ENCODE measurements at regions not wholly inside any gene's neighbourhood (a gene's known extent, or its start where the extent isn't known, plus 50 kb on each side); places are given as distances from the start of the nearest gene placed in this dataset.

DNA sequence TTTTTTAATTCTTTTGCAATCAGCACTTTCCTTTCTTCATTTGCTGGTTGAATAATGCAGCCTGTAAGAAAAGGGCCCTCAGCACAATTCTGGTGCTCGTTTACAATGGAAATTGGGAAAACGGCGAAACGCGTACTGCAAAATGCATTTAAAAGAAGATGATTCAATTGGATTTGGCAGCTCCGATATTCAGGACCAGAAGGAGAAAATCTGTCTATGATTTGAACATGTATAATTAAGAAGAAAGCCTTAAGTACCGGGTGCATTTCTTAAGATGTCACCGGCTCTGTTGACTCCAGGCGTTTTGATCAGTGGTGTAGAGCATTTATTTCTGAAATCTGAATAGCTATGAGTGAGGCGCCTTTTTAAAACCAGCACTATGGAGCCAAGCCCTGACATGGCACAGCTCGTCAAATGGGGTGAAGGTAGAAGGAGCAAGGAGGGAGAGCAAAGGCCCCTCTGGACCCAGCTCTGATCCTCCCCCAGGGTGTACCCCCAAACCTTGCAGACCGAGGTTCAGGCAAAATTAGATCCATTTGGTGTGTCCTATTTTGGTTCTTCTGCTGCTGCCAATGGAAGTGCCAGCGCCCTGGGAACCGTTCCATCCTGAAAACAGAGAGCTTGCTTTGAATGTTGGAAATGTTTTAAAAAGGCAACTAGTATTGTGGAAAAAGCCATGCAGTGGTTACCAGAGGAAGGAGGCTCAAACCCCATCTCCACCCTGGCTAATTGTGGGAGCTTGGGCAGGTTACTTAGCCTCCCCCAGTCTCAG is 161.4 kb upstream of the RPL38 start:
- H3K4me1 ChIP-seq (ENCODE audit: control insufficient read depth, insufficient read depth, low read length): peaks cover 4% of the 10 kb centered on the region
- H3K4me3 ChIP-seq (ENCODE audit: low read length): no peak overlapping the region
- H3K9ac ChIP-seq (ENCODE audit: low read length): no peak overlapping the region
- H3K27me3 ChIP-seq (ENCODE audit: control insufficient read depth, insufficient read depth, low read length): no peaks in the 10 kb centered on the region
- H3K36me3 ChIP-seq (ENCODE audit: control insufficient read depth, insufficient read depth, low read length): no peaks in the 10 kb centered on the region
- no peaks in the 10 kb centered on the region for H3K9me3 ChIP-seq (ENCODE audit: control insufficient read depth, low read length)

DNA sequence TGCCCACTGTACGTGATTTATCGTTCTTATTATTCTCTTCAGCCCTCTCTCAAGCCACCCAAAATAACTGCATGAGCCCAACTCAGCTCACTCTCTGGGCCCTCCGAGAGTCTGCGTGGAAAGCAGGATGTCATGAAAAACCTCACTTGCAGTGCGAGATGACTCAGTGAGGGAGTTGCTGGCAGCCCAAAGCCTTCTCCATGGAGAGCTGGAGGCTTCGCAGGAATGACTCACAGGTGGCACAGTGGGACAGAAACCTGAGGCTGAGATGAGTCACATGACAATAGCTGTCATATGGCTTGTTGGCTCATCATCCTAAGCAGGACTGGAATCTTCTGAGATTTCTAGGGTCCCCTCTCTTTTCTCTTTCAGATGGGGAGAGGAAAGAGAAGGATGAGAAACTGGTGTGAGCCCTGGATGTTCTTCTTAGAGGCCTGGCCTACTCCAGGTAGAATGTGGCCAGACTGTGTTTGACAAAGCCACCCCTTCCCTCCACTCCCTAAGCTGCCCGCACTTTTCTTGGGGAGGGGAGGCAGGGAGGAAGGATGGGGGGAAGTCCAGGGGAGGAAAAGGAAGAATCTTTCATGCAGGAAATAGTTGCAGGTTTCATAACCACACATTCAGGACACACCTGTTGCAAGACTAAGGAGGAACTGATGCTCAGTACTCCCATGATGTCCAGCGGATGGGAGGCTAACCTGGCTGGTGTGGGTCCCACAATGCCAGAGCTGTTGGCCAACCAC is 160.6 kb upstream of the RPL38 start:
- H3K4me3 ChIP-seq (ENCODE audit: low read length): no peak overlapping the region
- H3K27me3 ChIP-seq (ENCODE audit: control insufficient read depth, insufficient read depth, low read length): peaks cover 2% of the 10 kb centered on the region
- H3K9ac ChIP-seq (ENCODE audit: low read length): no peak overlapping the region
- H3K4me1 ChIP-seq (ENCODE audit: control insufficient read depth, insufficient read depth, low read length): peaks cover 4% of the 10 kb centered on the region
- no peaks in the 10 kb centered on the region for H3K36me3 ChIP-seq (ENCODE audit: control insufficient read depth, insufficient read depth, low read length)
- no peaks in the 10 kb centered on the region for H3K9me3 ChIP-seq (ENCODE audit: control insufficient read depth, low read length)

GRCh38 chr17:74043976-74044375 is 159.5 kb upstream of the RPL38 start:
- Histone ChIP-seq H3K9me3 (ENCODE audit: control insufficient read depth, low read length) (no peaks in the 10 kb centered on the region), H3K27me3 (ENCODE audit: control insufficient read depth, insufficient read depth, low read length) (peaks cover 6% of the 10 kb centered on the region), H3K4me3 (ENCODE audit: low read length) (no peak overlapping the region), H3K9ac (ENCODE audit: low read length) (no peak overlapping the region), H3K4me1 (ENCODE audit: control insufficient read depth, insufficient read depth, low read length) (peaks cover 4% of the 10 kb centered on the region), H3K36me3 (ENCODE audit: control insufficient read depth, insufficient read depth, low read length) (no peaks in the 10 kb centered on the region)

DNA sequence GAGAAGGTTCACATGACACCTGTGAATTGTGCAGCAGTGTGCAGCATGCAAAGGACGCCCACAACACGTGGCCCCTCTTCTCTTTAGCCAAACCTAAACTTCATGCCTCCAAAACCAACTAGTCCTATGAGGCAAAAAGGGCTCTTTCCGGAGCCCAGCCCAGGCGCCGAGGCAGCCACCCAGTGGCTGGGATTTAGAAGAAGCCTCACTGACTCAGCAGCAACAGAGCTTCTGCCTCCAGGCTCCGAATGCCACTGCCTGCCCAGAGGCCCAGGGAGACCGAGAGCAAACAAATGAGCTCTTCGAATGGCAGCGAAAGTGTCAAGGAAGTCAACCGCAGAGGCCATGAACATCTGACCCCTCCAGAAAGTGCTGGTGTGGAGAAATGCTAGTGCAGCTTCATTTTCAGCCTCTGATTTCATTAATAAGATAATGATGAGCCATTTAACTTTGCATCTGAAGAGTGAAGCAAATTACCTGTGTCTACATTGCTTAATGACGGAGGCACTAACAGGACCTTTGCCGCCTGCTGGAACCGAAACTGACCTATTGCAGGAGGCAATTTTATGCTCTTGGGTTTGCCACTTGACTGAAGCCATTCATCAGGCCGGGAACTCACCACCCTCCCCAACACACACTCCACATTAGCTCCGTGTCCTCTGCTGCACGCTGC is 157.7 kb upstream of the RPL38 start:
- Histone ChIP-seq H3K4me1 (ENCODE audit: control insufficient read depth, insufficient read depth, low read length) (peaks cover 4% of the 10 kb centered on the region), H3K36me3 (ENCODE audit: control insufficient read depth, insufficient read depth, low read length) (no peaks in the 10 kb centered on the region), H3K27me3 (ENCODE audit: control insufficient read depth, insufficient read depth, low read length) (peaks cover 9% of the 10 kb centered on the region), H3K4me3 (ENCODE audit: low read length) (no peak overlapping the region), H3K9ac (ENCODE audit: low read length) (no peak overlapping the region), H3K9me3 (ENCODE audit: control insufficient read depth, low read length) (no peaks in the 10 kb centered on the region)

DNA sequence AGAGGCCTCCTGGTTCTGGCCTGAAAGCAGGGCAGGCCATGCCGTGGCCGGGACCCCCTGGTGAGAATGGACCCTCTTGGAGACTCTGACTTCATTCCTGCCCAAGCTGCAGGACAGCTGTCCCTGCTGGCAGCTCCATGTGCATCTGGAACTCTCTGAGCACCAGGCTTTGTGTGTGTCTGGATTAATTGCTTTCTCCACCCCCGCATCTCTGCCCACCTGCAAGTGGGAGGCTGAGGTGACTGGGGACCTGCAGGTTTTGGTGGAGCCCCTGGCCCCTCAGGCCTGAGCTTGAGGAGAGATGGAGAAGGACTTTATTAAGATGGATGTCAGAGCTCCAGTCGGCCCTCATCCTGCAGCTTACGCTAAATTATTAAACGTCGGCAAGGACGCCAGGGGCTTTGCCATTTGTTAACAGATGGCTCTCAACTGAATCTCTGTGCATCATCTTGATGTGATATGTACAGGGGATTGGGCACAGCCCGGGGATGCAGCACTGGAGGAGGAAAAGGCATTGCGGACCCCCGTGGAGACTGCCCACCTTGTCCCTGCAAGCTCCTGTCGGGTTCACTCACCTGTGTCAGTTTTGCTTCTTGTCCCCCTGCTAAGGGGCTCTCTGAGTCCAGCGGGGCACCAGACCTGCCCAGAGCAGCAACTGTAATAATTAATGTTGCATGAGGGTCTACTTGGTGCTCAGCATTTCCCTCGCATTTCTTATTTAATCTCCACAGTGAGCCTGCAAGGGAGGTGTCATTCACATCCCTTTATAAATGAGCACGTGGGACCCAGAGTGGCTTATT is 154.1 kb upstream of the RPL38 start:
- H3K4me1 ChIP-seq (ENCODE audit: control insufficient read depth, insufficient read depth, low read length): no peaks in the 10 kb centered on the region
- peaks cover 18% of the 10 kb centered on the region for H3K27me3 ChIP-seq (ENCODE audit: control insufficient read depth, insufficient read depth, low read length)
- no peaks in the 10 kb centered on the region for H3K36me3 ChIP-seq (ENCODE audit: control insufficient read depth, insufficient read depth, low read length)
- H3K9me3 ChIP-seq (ENCODE audit: control insufficient read depth, low read length): no peaks in the 10 kb centered on the region
- H3K4me3 ChIP-seq (ENCODE audit: low read length): no peak overlapping the region
- H3K9ac ChIP-seq (ENCODE audit: low read length): no peak overlapping the region

- H3K4me3 ChIP-seq (ENCODE audit: low read length): no peak overlapping the region
- H3K27me3 ChIP-seq (ENCODE audit: control insufficient read depth, insufficient read depth, low read length): peaks cover 18% of the 10 kb centered on the region
- H3K36me3 ChIP-seq (ENCODE audit: control insufficient read depth, insufficient read depth, low read length): no peaks in the 10 kb centered on the region
- no peaks in the 10 kb centered on the region for H3K4me1 ChIP-seq (ENCODE audit: control insufficient read depth, insufficient read depth, low read length)
- no peak overlapping the region for H3K9ac ChIP-seq (ENCODE audit: low read length)
- no peaks in the 10 kb centered on the region for H3K9me3 ChIP-seq (ENCODE audit: control insufficient read depth, low read length)
Observed at GRCh38 chr17:74049967-74050458, 153.5 kb upstream of the RPL38 start.

- Histone ChIP-seq H3K4me3 (ENCODE audit: low read length) (no peak overlapping the region), H3K4me1 (ENCODE audit: control insufficient read depth, insufficient read depth, low read length) (no peaks in the 10 kb centered on the region), H3K9ac (ENCODE audit: low read length) (no peak overlapping the region), H3K27me3 (ENCODE audit: control insufficient read depth, insufficient read depth, low read length) (peaks cover 24% of the 10 kb centered on the region), H3K9me3 (ENCODE audit: control insufficient read depth, low read length) (no peaks in the 10 kb centered on the region), H3K36me3 (ENCODE audit: control insufficient read depth, insufficient read depth, low read length) (no peaks in the 10 kb centered on the region)
Observed at GRCh38 chr17:74051348-74051747, 152.1 kb upstream of the RPL38 start.

GRCh38 chr17:74052993-74053711 is 150.3 kb upstream of the RPL38 start:
- H3K9ac ChIP-seq (ENCODE audit: low read length): no peak overlapping the region
- H3K36me3 ChIP-seq (ENCODE audit: control insufficient read depth, insufficient read depth, low read length): no peaks in the 10 kb centered on the region
- peaks cover 21% of the 10 kb centered on the region for H3K27me3 ChIP-seq (ENCODE audit: control insufficient read depth, insufficient read depth, low read length)
- no peaks in the 10 kb centered on the region for H3K4me1 ChIP-seq (ENCODE audit: control insufficient read depth, insufficient read depth, low read length)
- no peaks in the 10 kb centered on the region for H3K9me3 ChIP-seq (ENCODE audit: control insufficient read depth, low read length)
- H3K4me3 ChIP-seq (ENCODE audit: low read length): no peak overlapping the region

- H3K9ac ChIP-seq (ENCODE audit: low read length): no peak overlapping the region
- H3K9me3 ChIP-seq (ENCODE audit: control insufficient read depth, low read length): no peaks in the 10 kb centered on the region
- no peaks in the 10 kb centered on the region for H3K4me1 ChIP-seq (ENCODE audit: control insufficient read depth, insufficient read depth, low read length)
- H3K27me3 ChIP-seq (ENCODE audit: control insufficient read depth, insufficient read depth, low read length): peaks cover 18% of the 10 kb centered on the region
- H3K36me3 ChIP-seq (ENCODE audit: control insufficient read depth, insufficient read depth, low read length): no peaks in the 10 kb centered on the region
- H3K4me3 ChIP-seq (ENCODE audit: low read length): no peak overlapping the region
Observed at GRCh38 chr17:74053712-74054078, 149.8 kb upstream of the RPL38 start.

DNA sequence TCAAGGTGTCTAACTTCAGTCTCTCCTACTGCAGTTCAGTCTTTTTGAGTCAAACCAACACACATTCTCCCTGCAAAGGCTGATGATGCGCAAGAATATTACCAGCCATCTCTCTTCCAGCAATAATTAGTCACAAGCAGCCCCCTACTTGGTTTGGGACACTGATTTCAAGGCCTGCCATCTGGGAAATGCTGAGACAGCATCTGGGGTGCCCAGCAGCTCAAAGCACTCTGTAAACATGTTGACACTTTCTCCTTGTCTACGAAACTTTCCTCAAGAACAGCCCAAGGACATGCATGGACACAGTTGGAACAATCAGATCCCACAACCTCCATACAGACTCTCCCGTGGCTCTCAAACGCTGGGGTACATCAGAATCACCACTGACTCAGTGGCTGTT is 149.2 kb upstream of the RPL38 start:
- no peaks in the 10 kb centered on the region for H3K4me1 ChIP-seq (ENCODE audit: control insufficient read depth, insufficient read depth, low read length)
- H3K9me3 ChIP-seq (ENCODE audit: control insufficient read depth, low read length): no peaks in the 10 kb centered on the region
- H3K27me3 ChIP-seq (ENCODE audit: control insufficient read depth, insufficient read depth, low read length): peaks cover 18% of the 10 kb centered on the region
- no peaks in the 10 kb centered on the region for H3K36me3 ChIP-seq (ENCODE audit: control insufficient read depth, insufficient read depth, low read length)
- H3K4me3 ChIP-seq (ENCODE audit: low read length): no peak overlapping the region
- H3K9ac ChIP-seq (ENCODE audit: low read length): no peak overlapping the region

DNA sequence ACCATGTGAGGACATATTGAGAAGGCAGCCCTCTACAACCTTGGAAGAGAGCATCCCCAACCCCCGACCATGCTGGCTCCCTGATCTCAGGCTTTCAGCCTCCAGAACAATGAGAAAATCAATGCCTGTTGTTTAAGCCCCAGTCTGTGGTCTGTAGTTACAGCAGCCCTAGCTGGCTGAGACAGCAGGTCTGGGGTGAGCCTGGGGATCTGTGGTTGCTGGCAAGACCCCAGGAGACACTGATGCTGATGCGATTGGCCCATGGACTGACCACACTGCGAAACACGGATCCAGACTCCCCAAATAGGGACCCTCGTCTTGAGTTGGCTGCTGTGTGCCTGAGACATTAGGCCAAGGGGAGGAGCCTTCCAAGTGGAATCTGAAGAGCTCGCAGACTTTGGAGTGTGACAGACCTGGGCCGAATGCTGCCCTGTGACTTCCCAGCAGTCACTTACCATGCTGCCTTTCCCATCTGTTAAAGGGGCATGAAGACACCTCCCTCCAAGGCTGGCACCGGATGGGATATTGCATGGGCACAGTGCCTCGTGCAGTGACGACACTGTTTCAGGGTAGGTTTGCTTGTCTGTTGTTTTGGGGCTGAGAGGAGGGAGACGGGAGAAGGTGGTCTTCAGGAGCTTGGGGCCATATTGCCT is 147.8 kb upstream of the RPL38 start:
- Histone ChIP-seq H3K4me3 (ENCODE audit: low read length) (no peak overlapping the region), H3K4me1 (ENCODE audit: control insufficient read depth, insufficient read depth, low read length) (no peaks in the 10 kb centered on the region), H3K27me3 (ENCODE audit: control insufficient read depth, insufficient read depth, low read length) (peaks cover 17% of the 10 kb centered on the region), H3K36me3 (ENCODE audit: control insufficient read depth, insufficient read depth, low read length) (no peaks in the 10 kb centered on the region), H3K9me3 (ENCODE audit: control insufficient read depth, low read length) (no peaks in the 10 kb centered on the region), H3K9ac (ENCODE audit: low read length) (no peak overlapping the region)
